ENCODE measurements at regions not wholly inside any gene's neighbourhood (a gene's known extent, or its start where the extent isn't known, plus 50 kb on each side); places are given as distances from the start of the nearest gene placed in this dataset.

DNA sequence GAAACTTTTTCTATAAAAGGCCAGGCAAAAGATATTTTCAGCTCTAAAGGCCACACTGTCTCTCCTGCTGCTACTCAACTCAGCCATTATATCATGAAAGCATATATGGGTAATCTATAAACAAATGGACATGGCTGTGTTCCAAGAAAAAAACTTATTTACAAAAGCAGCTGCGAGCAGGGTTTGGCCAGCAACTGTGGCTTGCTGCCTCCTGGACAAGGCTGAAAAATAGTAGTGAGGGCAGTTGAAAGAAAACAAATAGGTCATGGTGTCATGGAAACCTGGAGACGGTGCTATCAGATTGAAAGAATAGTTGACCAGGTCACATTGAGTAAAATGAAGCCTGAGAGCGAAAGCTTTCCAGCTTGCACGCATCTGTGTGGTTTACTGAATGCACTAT is 89.2 kb upstream of the LRATD1 start:
- FAIRE-seq (no peak), DNase-seq (ENCODE audit: insufficient read length, low spot score) (no peak)
- no peak for TF ChIP-seq POLR2A (IDR thresholded peaks at IDR 0.05; ENCODE audit: low read depth, low read length)

DNA sequence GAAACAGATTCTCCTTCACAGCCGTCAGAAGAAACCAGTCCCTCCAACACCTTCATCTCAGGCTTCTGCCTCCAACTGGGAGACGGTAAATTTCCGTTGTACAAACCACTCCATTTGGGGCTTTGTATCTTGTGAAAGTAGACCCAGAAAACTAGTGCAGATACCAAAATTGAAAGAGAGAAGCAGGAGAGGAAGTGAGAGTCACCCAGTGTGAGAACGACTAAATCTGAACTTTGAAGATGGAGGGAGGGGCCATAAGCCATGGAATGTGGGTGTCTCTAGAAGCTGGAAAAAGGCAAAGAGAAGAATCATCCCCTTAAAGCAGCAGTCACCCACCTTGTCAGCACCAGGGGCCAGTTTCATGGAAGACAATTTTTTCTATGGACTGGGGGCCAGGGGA is 88.3 kb upstream of the LRATD1 start:
- TF ChIP-seq POLR2A (IDR thresholded peaks at IDR 0.05; ENCODE audit: low read depth, low read length), result no peak
- DNase-seq (ENCODE audit: insufficient read length, low spot score) (no peak), FAIRE-seq (no peak)

DNA sequence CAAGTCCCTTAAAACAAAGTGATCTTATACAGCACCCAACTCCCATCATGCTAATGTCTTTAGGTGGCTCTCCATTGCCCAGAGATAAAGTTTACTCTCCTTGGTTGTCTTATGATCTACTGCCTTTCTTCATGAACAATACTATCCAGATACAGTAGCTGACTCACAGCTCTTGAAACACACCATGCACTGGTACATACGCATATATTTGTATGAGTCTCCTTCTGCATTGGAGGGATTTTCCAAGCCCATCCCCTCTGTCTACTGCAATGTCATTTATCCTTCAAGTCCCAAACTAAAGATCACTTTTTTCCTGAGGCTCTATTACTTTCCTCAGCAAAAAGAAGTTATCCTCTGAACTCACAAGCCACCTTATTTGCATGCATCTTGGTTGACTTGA is 84.7 kb upstream of the LRATD1 start:
- FAIRE-seq (no peak), DNase-seq (ENCODE audit: insufficient read length, low spot score) (no peak)
- TF ChIP-seq POLR2A (IDR thresholded peaks at IDR 0.05; ENCODE audit: low read depth, low read length), result no peak

DNA sequence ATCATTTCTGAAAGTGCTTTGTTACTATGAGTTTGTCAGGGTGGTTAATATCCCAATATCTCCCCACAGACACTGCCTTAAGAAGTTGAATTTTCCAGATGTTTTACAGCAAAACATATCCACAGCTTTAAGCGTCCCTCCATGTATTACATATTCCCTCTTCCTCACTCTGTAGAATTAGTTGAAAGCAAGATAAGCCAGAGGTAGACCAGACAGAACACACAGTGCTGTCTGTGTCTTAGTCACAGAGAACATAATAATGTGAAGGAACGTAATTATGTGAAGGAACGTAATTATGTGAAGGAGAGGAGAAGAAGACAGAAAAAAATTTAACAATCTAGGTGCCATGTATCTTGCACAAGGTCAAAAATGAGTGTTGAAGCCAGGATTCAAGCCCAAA is 81.9 kb upstream of the LRATD1 start:
- TF ChIP-seq POLR2A (IDR thresholded peaks at IDR 0.05; ENCODE audit: low read depth, low read length), result no peak
- FAIRE-seq, result no peak
- no peak for DNase-seq (ENCODE audit: insufficient read length, low spot score)

DNA sequence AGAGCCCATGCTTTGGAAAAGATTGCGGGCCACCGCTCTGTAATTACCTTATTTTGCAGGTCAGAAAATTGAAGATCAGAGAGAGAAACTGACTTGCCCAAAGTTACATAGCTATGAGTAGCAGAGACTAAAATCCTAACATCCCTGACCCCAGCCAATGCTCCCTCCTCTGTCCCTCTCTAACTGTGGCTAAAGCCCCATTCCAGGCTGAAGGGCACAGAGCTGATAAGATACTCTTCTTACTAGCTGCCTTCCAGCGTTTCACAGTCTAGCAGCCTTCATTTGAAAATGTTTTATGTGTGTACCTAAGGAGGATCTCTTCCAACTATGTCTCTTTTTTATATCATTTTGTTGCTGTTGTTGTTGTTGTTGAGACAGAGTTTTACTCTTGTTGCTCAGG is 81.4 kb upstream of the LRATD1 start:
- FAIRE-seq, result no peak
- TF ChIP-seq POLR2A (IDR thresholded peaks at IDR 0.05; ENCODE audit: low read depth, low read length), result no peak
- no peak for DNase-seq (ENCODE audit: insufficient read length, low spot score)

DNA sequence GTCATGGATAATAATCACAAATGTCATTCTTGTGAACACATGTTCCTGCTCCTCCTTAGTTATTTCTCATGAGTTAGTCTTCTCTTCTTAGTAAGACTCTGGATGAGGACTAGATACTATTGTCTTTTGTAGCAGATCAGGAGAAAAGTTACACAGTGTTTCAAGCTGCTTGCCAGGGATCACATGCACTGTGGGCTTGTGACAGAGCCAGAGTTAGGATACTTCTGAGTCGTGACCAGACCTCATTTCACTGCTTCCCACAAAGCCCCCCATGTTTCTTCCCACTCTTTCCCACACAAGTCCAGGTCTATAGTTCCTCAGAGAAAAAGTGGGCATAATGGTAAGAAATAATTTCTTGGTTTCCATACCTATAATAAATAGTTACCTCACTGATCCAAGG is 80.2 kb upstream of the LRATD1 start:
- TF ChIP-seq POLR2A (IDR thresholded peaks at IDR 0.05; ENCODE audit: low read depth, low read length), result no peak
- no peak for FAIRE-seq
- DNase-seq (ENCODE audit: insufficient read length, low spot score), result no peak

DNA sequence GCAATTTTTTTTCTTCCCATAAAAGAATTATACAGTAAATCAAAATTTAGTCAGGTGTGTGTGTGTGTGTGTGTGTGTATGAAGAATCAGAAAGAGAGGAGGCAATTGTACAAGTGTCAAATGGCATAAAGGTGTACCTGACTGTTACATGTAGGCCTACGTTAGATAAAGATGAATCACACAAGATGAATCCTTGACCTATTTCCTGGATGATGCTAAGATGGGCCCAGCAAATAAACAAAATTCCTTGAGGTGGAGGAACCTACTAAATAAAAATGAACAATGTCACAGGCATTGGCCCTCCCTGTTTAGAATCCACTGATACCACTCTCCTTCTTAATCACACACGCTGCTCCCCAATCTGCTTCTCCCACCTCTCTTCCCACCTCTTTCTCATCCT is 79.7 kb upstream of the LRATD1 start:
- DNase-seq (ENCODE audit: insufficient read length, low spot score), result no peak
- FAIRE-seq, result no peak
- no peak for TF ChIP-seq POLR2A (IDR thresholded peaks at IDR 0.05; ENCODE audit: low read depth, low read length)

DNA sequence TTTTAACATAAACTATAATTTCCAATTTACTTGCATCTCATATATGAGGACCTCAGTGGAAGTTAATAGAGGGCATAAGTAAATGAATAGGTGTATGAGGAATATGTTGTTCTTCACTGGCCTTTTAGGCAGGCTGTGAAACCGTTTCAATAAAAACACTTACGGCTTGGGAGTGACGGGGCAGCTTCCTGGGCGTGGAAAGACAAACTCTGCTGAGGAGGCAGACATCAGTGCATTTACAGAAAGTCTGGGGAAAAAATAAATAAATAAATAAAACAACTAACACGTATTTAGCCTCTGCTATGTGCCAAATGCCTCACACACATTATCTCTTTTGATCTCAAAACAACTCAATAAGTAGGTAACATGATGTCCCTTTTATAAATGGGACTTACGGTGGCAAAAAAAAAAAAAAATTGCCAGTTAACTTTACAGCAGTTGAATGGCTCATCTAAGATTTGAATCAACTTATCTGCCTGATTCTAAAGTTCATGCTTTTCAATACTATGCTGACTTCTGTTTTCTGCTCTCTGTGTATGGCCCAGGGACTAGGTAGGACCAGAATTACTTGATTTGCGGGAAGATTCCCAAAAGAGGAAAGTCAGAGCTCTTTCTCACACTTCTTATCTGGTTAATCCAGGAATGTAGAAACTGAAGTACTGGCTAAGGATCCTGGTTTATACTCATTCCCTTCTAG is 77.5 kb upstream of the LRATD1 start:
- DNase-seq (ENCODE audit: insufficient read length, low spot score) (no peak), FAIRE-seq (no peak)
- TF ChIP-seq POLR2A (IDR thresholded peaks at IDR 0.05; ENCODE audit: low read depth, low read length), result no peak

DNA sequence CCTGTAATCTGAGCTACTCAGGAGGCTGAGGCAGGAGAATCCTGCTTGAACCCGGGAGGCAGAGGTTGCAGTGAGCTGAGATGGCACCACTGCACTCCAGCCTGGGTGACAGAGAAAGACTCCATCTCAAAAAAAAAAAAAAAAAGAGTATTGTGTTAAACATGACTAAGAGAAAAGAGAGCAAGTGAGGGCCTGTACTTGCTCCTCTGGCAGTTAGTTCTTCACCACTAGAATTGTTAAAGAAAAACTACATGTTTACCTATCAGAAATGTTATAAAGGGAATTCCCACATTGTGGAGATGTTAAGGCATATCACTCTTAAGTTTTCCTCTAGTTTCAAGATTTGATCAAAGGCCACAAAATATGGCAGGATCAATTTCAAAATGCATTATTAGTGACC is 75.4 kb upstream of the LRATD1 start:
- FAIRE-seq (no peak), DNase-seq (ENCODE audit: insufficient read length, low spot score) (no peak)
- TF ChIP-seq POLR2A (IDR thresholded peaks at IDR 0.05; ENCODE audit: low read depth, low read length), result no peak

DNA sequence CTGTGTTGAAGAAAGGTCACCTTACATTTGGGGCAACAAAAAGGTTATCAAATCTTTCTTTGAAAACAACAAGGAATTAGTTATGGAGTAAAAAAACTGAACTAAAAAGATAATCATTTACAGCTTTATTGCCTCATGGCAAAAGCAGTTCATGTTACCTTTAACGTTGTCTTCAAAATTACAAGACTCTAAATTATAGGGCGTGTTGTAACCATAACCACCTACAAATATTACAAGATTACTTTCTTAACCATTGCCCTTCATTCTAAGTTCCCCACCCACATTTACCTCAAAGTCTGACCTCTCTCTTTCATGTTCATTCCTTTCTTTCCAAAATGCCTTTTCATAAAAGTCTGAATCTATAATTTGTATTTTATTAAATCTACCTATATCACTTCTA is 74.6 kb upstream of the LRATD1 start:
- no peak for FAIRE-seq
- no peak for TF ChIP-seq POLR2A (IDR thresholded peaks at IDR 0.05; ENCODE audit: low read depth, low read length)
- no peak for DNase-seq (ENCODE audit: insufficient read length, low spot score)

DNA sequence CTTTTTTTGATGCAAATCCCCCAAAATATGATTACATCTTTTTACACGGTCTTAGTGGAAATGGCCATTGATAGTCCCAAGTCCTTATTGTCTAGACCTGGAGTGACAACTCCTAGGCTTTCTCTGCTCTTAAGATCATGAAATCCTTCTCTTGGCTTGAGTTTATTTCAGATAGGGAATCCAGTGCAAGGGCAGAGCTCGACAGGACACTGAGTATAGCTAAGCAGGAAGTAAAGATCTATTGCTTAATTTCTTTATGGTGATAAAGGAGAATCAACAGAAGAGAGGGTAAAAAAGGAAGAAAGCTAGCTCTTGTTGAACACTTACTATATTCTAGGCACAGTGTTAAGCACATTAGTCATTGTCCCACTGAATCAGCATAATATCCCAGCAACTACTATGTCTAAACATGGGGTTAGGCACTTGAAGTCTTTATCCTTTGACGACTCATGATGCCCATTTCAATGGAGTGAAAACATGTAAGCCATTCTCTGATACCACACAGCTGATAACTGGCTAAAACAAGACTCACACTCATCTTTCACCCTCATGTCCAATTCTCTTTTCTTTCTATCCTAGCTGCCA is 74.1 kb upstream of the LRATD1 start:
- no peak for TF ChIP-seq POLR2A (IDR thresholded peaks at IDR 0.05; ENCODE audit: low read depth, low read length)
- FAIRE-seq (no peak), DNase-seq (ENCODE audit: insufficient read length, low spot score) (no peak)

DNA sequence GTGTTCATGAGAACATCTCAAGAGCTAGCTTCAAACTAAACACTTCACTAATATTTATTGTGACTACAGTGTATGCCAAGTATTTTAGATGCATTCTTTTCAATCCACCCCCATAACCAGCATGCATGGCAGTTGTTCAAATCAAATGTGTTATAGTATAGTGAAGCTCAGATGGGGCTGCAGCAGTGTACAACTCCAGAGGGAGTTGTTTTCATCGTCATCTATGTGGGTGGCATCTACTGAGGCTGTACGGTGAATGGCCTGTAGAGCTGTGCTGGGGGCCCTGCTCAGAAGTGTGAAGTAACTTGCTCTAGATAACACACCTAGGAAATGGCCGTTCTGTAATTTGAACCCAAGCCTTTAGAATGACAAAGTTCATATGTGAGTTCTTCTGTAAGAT is 71.8 kb upstream of the LRATD1 start:
- DNase-seq (ENCODE audit: insufficient read length, low spot score), result no peak
- FAIRE-seq, result no peak
- TF ChIP-seq POLR2A (IDR thresholded peaks at IDR 0.05; ENCODE audit: low read depth, low read length), result no peak

DNA sequence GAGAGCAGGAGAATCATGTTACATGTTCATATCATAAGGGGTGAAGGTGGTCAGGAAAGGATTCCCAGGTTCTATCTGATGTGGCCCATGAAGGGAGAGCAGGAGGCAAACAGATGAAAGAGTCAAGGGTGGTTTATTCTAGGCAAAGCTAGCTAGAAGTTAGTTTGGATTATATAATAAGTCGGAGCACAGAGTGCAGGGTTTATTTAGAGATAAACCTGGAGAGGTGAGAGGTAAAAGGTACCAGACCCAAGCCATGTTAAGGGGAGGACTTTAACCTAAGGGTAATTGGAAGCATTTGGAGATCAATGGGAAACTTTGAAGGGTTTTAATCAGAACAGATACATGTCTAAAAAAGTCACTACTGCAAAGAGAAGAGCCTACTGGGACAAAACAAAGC is 69.2 kb upstream of the LRATD1 start:
- FAIRE-seq (no peak), DNase-seq (ENCODE audit: insufficient read length, low spot score) (no peak)
- TF ChIP-seq POLR2A (IDR thresholded peaks at IDR 0.05; ENCODE audit: low read depth, low read length), result no peak

DNA sequence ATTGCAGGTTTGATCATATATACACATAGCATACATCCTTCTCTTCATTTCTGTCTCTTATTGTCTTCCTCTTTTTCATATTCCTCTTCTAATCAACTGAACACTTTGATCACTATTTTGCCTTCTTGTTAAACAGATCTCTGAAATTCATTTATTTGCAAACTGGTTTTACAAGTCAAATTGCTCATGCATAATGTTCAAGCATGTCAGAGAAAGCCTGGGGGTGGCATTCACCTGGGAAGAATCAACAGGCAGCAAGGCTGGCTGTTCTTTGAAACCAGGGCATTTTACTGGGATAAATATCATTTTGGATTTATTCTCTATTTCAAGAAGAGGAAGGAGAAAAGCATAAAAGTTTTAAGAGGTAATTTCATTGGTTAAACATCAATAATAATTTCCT is 66.9 kb upstream of the LRATD1 start:
- DNase-seq (ENCODE audit: insufficient read length, low spot score), result no peak
- no peak for TF ChIP-seq POLR2A (IDR thresholded peaks at IDR 0.05; ENCODE audit: low read depth, low read length)
- FAIRE-seq, result no peak

DNA sequence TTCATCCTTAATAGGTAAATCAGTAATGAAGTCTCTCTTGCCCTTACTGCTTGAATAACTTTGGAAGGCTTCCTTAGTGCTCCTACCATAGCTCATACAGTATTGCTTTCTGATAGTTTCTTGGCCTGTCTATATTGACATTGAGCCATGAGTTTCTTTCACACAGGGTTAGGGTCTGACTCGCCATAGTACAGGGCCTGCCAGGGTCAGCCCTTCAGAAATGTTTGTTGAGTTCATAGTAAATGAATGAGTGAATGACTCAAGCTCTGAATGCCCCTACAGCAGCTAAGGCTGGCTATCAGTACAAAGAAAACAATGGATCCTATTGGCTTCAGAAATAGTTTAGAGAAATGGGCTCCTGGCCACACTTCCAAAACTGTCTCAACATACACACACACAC is 65.0 kb upstream of the LRATD1 start:
- no peak for TF ChIP-seq POLR2A (IDR thresholded peaks at IDR 0.05; ENCODE audit: low read depth, low read length)
- no peak for FAIRE-seq
- DNase-seq (ENCODE audit: insufficient read length, low spot score), result no peak

DNA sequence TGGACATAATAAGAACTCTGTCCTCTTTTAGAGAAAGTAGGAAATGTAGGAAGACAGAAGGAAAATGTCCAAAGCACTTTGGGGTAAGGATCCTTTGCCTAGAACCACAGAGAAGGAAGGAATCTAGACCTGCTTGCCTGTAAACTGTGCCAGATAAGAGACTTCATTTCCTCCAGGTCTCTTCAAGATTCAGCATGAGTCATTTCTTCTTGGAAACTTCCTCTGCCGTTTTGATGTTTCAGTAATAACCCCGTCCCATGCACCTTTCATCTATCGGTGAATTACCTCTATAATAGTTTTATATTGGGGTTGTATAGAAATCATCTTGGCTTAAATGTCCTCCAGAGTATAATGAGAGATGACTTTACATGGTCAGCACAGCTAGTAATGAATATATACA is 63.2 kb upstream of the LRATD1 start:
- FAIRE-seq (no peak), DNase-seq (ENCODE audit: insufficient read length, low spot score) (no peak)
- TF ChIP-seq POLR2A (IDR thresholded peaks at IDR 0.05; ENCODE audit: low read depth, low read length), result no peak
